ENCODE measurements at regions not wholly inside any gene's neighbourhood (a gene's known extent, or its start where the extent isn't known, plus 50 kb on each side); places are given as distances from the start of the nearest gene placed in this dataset.
"Not testable (repeated sequence)": the region's sequence is repeated elsewhere in the genome, so short reads cannot be mapped to it uniquely, and the experiment has no call there.

DNA sequence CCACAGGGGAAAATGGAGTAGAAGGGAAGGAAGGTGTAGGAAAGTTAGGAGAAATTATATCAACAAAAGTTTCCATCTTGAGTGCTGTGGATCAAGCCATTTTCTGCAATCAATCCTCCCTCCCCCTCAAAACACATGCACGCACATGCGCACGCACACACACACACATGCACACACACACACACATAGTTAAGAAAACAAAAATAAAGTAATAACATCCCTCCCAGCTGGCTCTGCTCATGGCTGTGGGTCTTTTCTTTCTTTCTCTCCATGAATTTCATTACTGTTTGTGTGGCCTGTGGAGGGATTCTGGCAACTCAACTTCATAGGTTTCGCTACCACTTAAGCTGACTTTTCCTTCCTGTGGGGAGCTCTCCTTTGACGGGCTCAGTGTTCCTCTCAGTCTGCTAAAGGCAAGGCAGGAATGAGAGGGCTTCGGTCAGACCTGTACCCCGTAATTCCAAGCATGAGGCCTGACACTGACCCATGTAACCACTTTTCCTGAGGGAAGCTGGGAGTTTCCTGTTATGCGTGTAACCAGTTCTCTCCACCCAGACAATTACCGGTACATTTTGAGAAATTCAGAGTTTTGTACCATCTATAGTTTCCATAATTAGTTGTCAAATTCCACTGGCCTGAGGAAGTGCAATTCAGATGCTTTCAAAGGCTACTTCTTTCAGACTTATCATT lies 79.8 kb downstream of the ZNF92 start:
- POLR2A ChIA-PET: no interaction called here
- Histone ChIP-seq H3K27ac (ENCODE audit: low read length) (no peak overlapping the region), H3K36me3 (ENCODE audit: control insufficient read depth, insufficient read depth, low read length) (no peaks in the 10 kb centered on the region), H3K9me3 (ENCODE audit: control insufficient read depth, insufficient read depth, low read depth, low read length) (no peaks in the 10 kb centered on the region), H3K4me1 (ENCODE audit: control insufficient read depth, insufficient read depth, low read length) (no peaks in the 10 kb centered on the region), H3K4me3 (ENCODE audit: low read depth in 2 of 2, low read length in 2 of 2) (no peak overlapping the region), H3K27me3 (ENCODE audit: control insufficient read depth, insufficient read depth, low read length) (peaks cover 2% of the 10 kb centered on the region)
- no peak for DNase-seq (ENCODE audit: low read depth, low spot score)
- intact Hi-C loops (cut with micrococcal nuclease; ENCODE audit: unreplicated experiment): no loop called here
- TF ChIP-seq TCF7L2 (IDR thresholded peaks at IDR 0.05; ENCODE audit: low read depth, low read length): no peak
- TF ChIP-seq, protein P1, sequence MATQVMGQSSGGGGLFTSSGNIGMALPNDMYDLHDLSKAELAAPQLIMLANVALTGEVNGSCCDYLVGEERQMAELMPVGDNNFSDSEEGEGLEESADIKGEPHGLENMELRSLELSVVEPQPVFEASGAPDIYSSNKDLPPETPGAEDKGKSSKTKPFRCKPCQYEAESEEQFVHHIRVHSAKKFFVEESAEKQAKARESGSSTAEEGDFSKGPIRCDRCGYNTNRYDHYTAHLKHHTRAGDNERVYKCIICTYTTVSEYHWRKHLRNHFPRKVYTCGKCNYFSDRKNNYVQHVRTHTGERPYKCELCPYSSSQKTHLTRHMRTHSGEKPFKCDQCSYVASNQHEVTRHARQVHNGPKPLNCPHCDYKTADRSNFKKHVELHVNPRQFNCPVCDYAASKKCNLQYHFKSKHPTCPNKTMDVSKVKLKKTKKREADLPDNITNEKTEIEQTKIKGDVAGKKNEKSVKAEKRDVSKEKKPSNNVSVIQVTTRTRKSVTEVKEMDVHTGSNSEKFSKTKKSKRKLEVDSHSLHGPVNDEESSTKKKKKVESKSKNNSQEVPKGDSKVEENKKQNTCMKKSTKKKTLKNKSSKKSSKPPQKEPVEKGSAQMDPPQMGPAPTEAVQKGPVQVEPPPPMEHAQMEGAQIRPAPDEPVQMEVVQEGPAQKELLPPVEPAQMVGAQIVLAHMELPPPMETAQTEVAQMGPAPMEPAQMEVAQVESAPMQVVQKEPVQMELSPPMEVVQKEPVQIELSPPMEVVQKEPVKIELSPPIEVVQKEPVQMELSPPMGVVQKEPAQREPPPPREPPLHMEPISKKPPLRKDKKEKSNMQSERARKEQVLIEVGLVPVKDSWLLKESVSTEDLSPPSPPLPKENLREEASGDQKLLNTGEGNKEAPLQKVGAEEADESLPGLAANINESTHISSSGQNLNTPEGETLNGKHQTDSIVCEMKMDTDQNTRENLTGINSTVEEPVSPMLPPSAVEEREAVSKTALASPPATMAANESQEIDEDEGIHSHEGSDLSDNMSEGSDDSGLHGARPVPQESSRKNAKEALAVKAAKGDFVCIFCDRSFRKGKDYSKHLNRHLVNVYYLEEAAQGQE (IDR thresholded peaks at IDR 0.05; ENCODE audit: insufficient read depth in 1 of 2, low read depth in 2 of 2, low read length in 1 of 2): no peak
- TF ChIP-seq, protein P2, sequence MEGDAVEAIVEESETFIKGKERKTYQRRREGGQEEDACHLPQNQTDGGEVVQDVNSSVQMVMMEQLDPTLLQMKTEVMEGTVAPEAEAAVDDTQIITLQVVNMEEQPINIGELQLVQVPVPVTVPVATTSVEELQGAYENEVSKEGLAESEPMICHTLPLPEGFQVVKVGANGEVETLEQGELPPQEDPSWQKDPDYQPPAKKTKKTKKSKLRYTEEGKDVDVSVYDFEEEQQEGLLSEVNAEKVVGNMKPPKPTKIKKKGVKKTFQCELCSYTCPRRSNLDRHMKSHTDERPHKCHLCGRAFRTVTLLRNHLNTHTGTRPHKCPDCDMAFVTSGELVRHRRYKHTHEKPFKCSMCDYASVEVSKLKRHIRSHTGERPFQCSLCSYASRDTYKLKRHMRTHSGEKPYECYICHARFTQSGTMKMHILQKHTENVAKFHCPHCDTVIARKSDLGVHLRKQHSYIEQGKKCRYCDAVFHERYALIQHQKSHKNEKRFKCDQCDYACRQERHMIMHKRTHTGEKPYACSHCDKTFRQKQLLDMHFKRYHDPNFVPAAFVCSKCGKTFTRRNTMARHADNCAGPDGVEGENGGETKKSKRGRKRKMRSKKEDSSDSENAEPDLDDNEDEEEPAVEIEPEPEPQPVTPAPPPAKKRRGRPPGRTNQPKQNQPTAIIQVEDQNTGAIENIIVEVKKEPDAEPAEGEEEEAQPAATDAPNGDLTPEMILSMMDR (IDR thresholded peaks at IDR 0.05): no peak
- in situ Hi-C loops (cut with HindIII; ENCODE audit: low pct_unique_long_range_greater_than_20kb, low sequenced_read_pairs): no loop called here
- CTCF ChIA-PET: interaction anchor here (0.5 kb wide), 1 partner anchor 205 kb away, joined by 5 read pairs; no protein-coding TSS in a partner anchor
- ATAC-seq: no peak
- no TSS peak for BruUV-seq (replicated peaks)

DNA sequence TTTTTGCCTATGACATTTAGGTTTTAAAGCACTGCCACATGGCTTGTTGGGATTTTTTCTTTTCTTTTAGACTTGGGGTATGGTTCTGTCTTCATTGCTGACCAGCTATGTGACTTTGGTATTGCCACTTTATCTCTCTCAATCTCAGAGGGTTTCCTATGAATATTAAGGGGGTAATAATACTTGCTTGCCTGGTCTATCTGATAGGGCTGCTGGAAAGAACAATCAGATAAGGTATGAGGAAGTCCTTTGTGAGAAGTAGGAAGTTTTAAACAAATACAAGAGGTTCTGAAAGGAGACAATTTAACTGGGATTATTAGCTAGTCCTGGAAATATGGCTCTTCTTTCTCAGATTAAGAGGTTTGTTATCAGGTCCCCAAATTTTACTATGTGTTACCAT lies 80.8 kb downstream of the ZNF92 start:
- Histone ChIP-seq H3K27ac (ENCODE audit: low read length) (no peak overlapping the region), H3K27me3 (ENCODE audit: control insufficient read depth, insufficient read depth, low read length) (peaks cover 2% of the 10 kb centered on the region; the same call in 1 of the 2 replicates), H3K4me3 (ENCODE audit: low read depth in 2 of 2, low read length in 2 of 2) (no peak overlapping the region), H3K9me3 (ENCODE audit: control insufficient read depth, insufficient read depth, low read depth, low read length) (no peaks in the 10 kb centered on the region), H3K36me3 (ENCODE audit: control insufficient read depth, insufficient read depth, low read length) (no peaks in the 10 kb centered on the region), H3K4me1 (ENCODE audit: control insufficient read depth, insufficient read depth, low read length) (no peaks in the 10 kb centered on the region)
- in situ Hi-C loops (cut with HindIII; ENCODE audit: low pct_unique_long_range_greater_than_20kb, low sequenced_read_pairs): no loop called here
- POLR2A ChIA-PET: no interaction called here
- BruUV-seq (replicated peaks): no TSS peak
- TF ChIP-seq, protein P2 (IDR thresholded peaks at IDR 0.05): no peak
- TF ChIP-seq POLR2AphosphoS5 (IDR thresholded peaks at IDR 0.05; ENCODE audit: low read depth, low read length): no peak
- TF ChIP-seq, protein P1 (IDR thresholded peaks at IDR 0.05; ENCODE audit: insufficient read depth in 1 of 2, low read depth in 2 of 2, low read length in 1 of 2): no peak
- TF ChIP-seq TCF7L2 (IDR thresholded peaks at IDR 0.05; ENCODE audit: low read depth, low read length): no peak
- TF ChIP-seq SIN3A (IDR thresholded peaks at IDR 0.05; ENCODE audit: borderline replicate concordance, insufficient read depth, low read depth, low read length): no peak
- DNase-seq (ENCODE audit: low read depth, low spot score) (no peak), ATAC-seq (no peak)
- CTCF ChIA-PET: no interaction called here
- intact Hi-C loops (cut with micrococcal nuclease; ENCODE audit: unreplicated experiment): no loop called here

DNA sequence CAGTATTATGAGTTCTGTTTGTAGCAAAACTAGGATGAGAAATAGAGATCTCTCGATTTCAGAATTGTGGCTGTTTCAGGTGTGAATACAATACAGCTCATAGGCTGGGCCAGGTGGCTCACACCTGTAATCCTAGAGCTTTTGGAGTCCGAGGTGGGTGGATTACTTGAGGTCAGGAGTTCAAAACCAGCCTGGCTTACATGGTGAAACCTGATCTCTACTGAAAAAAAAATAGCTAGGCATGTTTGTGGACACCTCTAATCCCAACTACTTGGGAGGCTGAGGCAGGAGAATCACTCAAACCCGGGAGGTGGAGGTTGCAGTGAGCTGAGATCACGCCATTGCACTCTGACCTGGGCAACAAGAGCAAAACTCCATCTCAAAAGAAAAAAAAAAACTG lies 81.4 kb downstream of the ZNF92 start:
- in situ Hi-C loops (cut with HindIII; ENCODE audit: low pct_unique_long_range_greater_than_20kb, low sequenced_read_pairs): not testable (repeated sequence)

More for the DNA sequence above, 81.4 kb downstream of the ZNF92 start:
- H3K36me3 ChIP-seq (ENCODE audit: control insufficient read depth, insufficient read depth, low read length); intact Hi-C loops (cut with micrococcal nuclease; ENCODE audit: unreplicated experiment); DNase-seq (ENCODE audit: low read depth, low spot score); H3K27ac ChIP-seq (ENCODE audit: low read length); POLR2A ChIA-PET; H3K27me3 ChIP-seq (ENCODE audit: control insufficient read depth, insufficient read depth, low read length); CTCF ChIA-PET; H3K4me1 ChIP-seq (ENCODE audit: control insufficient read depth, insufficient read depth, low read length); H3K4me3 ChIP-seq (ENCODE audit: low read depth in 2 of 2, low read length in 2 of 2); ATAC-seq; BruUV-seq (replicated peaks); H3K9me3 ChIP-seq (ENCODE audit: control insufficient read depth, insufficient read depth, low read depth, low read length): not testable (repeated sequence)
